Right ventricle myocardium superior (tissue), 1 donor: ENCODE measurements at regions not wholly inside any gene's neighbourhood (a gene's known extent, or its start where the extent isn't known, plus 50 kb on each side); places are given as distances from the start of the nearest gene placed in this dataset.
A peak's percentile ranks its signal among the peaks of the same experiment; 100 is the strongest.

Experiments
- ATAC-seq: fragments of 200-7000 bp; cut with Tn5 transposase; one replicate; pipeline ENCODE4 v1.9.1; 2020; ENCODE audit warnings: mild to moderate bottlenecking; ENCODE audit not compliant: poor library complexity
- DNase-seq: peaks from one replicate; pipeline ENCODE4 v3.0.0-alpha.2; 2020
- intact Hi-C: fragments of 100-400 bp; cut with DNase I; formaldehyde crosslinking; loops from one replicate; pipeline ENCODE4 v1.11.2; 2022
- donor health status: DM: no; HTN: yes; CAD: no; lungs with severe emphysema.

- intact Hi-C loops, result no loop called here
- no peak for ATAC-seq
- no peak for DNase-seq
Observed at GRCh38 chr15:93179700-93180102, 90.7 kb upstream of the RGMA start.

GRCh38 chr15:93179072-93179471, 90.1 kb upstream of the RGMA start:
- ATAC-seq (peak; percentile 48), DNase-seq (peak; percentile 59)
- intact Hi-C loops, result no loop called here

DNA sequence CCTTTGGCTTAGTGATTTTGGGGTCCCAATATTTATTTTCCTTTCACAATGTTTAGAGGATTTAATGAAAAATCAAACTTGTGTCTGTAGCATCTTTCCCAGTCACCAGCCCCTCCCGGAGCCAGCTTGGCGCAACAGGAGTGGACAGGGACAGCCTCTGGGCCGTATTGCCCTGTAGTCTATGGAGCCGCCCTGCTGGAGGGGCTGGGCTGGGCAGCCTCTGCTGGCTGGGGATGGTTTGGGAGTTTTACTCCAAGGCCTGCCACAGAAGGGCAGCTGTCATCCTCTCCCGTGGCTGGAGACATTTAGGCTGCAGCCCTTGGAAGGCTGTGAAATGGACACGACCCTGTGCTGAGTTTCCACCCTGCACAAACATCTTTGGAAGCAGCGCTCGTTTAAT, 89.4 kb upstream of the RGMA start:
- intact Hi-C loops, result no loop called here
- no peak for ATAC-seq
- no peak for DNase-seq

- no peak for ATAC-seq
- intact Hi-C loops, result no loop called here
- DNase-seq, result no peak
Observed at GRCh38 chr15:93176065-93176464, 87.1 kb upstream of the RGMA start.

DNA sequence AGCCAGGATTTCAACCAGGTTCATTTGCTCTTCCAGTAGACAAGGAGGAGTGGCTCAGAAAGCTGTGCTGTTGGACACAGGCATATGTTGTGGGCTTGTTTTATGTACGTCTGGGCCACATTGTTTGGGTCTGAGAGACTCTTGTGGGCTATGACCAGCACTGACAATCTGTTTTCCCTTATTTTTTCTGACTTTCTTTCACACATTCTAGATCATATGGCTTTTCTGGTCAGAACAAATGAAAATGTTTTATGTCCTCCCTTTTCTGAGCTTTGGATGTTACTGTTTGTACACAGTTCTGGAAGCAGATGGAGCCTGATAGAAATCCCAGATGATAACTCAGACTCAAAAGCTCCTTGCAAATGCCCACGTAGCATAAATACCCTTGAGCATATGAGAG, 85.8 kb upstream of the RGMA start:
- intact Hi-C loops, result no loop called here
- ATAC-seq, result no peak

DNA sequence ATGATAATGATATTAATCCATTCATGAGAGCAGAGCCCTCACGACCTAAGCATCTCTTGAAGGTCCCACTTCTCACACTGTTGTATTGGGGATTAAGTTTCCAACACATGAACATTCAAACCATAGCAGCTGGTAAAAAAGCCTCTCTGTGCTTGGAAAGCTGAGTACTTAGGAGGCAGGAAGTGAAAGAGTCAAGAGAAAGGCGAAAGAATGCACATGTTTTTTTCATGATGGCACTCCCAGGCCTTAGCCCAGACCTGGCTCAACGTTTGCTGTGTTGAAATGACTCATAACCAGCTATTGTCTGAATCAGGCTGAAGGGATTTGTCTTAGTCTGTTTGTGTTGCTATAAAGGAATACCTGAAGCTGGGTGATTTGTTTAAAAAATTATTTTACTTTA, 84.4 kb upstream of the RGMA start:
- intact Hi-C loops, result no loop called here
- ATAC-seq (no peak), DNase-seq (no peak)

More for the DNA sequence above, 85.8 kb upstream of the RGMA start:
- no peak for DNase-seq

DNA sequence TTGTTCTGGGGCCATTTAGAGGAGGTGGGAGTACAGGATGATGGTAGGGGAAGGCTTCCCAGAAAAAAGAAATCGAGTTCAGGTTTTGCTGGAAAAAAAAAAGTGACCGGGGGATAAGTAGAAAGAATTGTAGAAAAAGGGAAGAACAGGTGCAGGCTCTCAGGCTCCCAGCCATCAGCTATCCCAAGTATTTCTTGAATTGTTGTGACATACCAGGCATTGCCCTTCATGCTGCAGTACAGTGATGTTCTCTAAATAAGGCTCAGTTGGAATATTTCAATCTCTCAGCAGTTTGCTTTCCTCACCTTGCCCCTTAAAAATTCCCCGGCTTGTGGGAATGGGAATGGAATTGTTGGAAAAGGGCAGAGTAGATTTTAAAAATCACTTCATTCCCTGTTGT, 82.5 kb upstream of the RGMA start:
- DNase-seq (no peak), ATAC-seq (no peak)
- intact Hi-C loops, result no loop called here

DNA sequence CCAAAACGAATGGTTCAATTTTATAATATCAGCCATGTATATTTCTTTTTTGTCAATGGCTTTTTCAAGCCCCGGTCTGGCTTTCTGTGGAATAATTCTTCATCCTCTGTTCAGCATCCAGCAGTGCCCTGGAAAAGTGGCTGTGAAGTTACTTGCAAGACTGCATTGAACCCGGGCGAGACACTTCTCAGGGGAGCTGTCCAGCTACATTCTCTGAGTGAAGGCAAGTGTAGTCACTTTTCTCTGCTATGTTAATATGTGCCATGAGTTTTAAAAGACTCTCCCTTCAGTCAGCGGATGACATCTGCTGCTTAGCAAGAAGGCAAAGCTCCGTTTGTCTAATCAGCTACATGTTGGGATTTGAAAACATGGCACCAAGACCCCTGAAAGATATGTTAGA, 81.3 kb upstream of the RGMA start:
- ATAC-seq (no peak), DNase-seq (no peak)
- intact Hi-C loops, result no loop called here

DNA sequence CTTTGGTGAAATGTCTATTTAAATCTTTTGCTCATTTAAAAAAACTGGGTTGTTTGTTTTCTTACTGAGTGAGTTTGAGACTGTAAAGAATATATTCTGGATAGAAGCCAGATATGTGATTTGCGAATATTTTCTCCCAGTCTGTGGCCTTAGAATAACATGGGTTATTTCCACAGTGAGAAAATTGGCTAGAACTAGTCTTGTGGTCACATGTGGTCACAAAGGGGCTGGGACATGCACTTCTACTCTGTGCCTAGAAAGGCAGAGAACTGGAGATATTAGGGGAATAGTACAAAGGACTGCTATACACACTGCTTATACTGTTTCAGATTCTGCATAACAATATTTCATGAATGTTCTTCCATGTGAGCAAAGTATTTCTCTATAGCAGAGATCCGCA, 79.9 kb upstream of the RGMA start:
- ATAC-seq (peak; percentile 52), DNase-seq (no peak)
- intact Hi-C loops, result no loop called here

DNA sequence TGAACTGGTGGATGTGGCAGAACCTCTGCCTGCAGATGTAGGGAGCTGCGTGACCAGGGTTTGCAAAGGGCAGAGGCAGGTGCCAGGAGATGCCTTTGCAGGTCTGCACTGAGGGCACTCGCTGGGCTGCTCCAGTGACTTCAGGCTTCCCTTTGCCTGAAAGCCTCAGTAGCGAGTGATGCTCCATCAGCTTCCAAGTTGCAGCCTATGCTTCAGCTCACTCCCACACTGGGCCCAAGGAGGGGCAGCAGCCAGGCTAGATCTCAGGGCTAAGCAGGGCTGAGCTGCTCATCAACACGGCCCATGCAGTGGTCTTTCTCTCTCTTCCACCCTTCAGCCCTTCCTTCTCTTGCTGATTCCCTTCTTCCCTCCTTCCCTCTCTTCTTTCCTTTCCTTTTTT, 78.3 kb upstream of the RGMA start:
- ATAC-seq (no peak), DNase-seq (no peak)
- intact Hi-C loops, result no loop called here

GRCh38 chr15:93166675-93167074, 77.7 kb upstream of the RGMA start:
- ATAC-seq, result no peak
- intact Hi-C loops, result no loop called here

DNA sequence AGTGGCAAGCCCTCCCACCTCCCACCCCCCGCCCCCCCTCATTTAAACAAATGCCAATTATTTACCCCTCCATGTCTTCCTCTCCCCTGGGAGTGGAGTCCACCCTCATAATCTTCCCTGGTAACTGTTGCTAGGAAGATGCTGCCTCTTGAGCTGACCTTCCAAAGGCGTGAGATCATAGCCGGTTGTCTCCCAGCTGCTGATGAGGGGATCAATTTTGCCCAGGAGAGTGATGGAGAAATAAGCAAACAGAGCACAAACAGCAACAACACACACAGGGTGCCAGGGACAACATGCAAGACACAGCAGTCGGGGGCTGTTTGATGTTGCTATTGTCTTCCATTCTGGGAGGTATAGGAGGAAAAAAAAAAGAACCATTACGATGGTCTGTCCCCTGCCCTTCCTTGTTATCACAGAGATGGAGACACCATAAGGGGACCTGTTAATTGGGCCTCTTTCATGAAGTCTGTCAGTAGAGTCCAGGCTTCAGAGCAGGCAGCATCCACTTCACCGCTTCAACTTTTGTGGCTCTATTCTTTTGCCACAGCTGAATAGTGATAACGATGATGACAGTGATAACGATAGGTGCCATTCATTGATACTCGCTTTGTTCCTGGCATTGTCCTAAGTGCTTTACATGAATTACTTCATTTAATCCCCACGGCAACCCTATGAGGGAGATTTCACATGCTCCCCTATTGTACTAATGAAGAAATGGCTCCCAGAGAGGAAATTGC, 76.9 kb upstream of the RGMA start:
- intact Hi-C loops, result no loop called here
- DNase-seq (no peak), ATAC-seq (no peak)

More at GRCh38 chr15:93166675-93167074, 77.7 kb upstream of the RGMA start:
- no peak for DNase-seq

DNA sequence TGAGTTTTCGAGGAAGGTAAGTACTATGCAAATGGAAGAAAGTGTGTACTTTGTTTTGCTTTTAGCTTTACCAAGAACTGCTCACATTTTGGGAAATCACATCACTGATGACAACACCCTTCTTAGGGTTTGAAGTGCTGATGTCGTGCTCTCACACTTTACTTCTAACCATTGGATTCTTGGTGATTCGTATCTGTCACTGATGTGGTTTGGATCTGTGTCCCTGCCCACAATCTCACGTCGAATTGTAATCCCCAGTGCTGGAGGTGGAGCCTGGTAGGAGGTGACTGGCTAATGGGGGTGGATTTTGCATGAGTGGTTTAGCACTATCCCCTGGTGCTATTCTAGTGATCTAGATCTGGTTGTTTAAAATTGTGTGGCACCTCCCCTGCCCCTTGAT, 75.4 kb upstream of the RGMA start:
- no peak for DNase-seq
- no peak for ATAC-seq
- intact Hi-C loops, result no loop called here

- DNase-seq, result no peak
- intact Hi-C loops, result no loop called here
- ATAC-seq, result no peak
Observed at GRCh38 chr15:93162560-93162959, 73.5 kb upstream of the RGMA start.

GRCh38 chr15:93159930-93160329, 70.9 kb upstream of the RGMA start:
- no peak for DNase-seq
- ATAC-seq, result no peak
- intact Hi-C loops, result no loop called here

DNA sequence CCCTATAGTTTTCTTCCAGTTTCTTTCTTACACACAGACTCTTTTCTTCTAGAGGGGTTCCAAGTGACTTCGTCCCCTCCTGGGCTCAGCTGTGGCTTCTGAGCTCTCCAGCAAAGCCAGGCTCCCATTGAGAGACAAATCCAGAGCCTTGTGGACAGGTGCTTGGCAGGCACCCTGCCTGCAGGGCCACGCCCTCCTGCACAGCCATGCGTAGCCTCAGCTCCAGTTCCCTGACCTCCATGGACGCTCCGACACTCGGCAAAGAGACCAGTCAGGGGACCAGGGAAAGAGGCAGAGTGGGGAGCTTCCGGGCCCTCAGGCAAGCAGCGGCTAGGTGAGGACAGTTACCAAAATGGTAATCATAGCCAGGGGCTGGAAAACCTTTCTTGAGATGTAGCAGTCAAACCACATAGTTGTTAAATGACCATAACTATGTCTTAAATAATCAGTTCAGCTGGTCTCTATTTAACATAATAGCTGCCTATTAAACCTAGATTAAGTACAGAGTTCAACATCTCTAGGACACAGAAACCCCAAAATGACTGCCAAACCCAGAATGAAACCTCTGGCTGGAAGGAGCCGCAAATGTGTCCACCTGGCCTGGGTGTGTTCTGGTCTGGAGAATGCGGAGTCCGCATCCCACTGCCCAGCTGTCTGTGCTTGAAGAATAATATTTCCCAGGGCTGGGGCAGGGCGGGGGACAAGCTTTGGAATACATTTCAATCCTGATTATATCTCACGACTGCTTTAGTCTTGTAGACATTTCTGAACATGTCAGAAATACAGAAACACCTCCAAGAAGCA, 69.3 kb upstream of the RGMA start:
- ATAC-seq (peak; percentile 19), DNase-seq (no peak)
- intact Hi-C loops, result no loop called here

- intact Hi-C loops, result no loop called here
- no peak for ATAC-seq
- no peak for DNase-seq
Observed at GRCh38 chr15:93154666-93155065, 65.7 kb upstream of the RGMA start.

DNA sequence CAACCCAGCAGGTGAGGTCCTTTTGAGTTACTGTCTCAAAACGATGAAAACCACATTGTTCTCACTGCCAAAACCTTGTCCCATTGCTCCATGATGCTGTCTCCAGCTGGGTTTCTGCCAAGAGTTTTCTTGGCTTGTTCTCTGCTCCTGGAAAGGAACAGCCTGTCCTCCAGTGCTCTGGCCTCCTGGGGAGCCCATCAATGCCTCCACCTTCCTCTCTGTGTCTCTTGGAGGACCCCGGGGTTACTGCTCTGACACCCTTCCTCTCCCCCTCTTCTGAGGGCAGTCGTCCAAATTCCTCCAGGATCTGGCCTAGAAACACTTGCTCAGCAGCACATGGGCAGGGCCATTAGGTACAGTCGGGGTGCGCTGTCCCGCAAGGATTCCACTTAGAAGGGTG, 63.9 kb upstream of the RGMA start:
- DNase-seq, result peak; percentile 78
- peak; percentile 93 for ATAC-seq
- intact Hi-C loops, result loop anchor here (2.0 kb wide), 1 partner anchor 64 kb away; the partner anchor contains the start of gene RGMA

DNA sequence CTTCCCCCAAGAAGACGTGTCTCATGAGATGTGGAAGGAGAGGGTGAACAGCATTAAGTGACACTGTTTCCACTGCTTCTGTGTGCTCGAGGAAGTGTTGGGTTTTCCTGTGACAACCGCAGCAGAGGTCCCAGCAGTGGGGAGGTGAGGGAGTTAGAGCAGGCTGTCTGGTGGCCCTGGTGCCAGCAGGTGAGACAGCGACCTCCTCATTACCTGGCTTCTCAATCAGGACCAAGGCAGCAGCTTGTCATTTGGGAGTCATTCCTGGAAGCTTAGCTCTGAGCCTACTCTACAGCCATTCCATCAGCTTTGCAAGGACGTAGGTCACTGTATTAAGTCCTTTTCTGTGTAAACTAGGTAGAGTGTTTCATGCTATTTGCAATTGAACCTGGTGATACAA, 63.3 kb upstream of the RGMA start:
- intact Hi-C loops, result loop anchor here (2.0 kb wide), 1 partner anchor 64 kb away; the partner anchor contains the start of gene RGMA
- no peak for DNase-seq
- peak; percentile 18 for ATAC-seq
